ENCODE measurements at regions not wholly inside any gene's neighbourhood (a gene's known extent, or its start where the extent isn't known, plus 50 kb on each side); places are given as distances from the start of the nearest gene placed in this dataset.

DNA sequence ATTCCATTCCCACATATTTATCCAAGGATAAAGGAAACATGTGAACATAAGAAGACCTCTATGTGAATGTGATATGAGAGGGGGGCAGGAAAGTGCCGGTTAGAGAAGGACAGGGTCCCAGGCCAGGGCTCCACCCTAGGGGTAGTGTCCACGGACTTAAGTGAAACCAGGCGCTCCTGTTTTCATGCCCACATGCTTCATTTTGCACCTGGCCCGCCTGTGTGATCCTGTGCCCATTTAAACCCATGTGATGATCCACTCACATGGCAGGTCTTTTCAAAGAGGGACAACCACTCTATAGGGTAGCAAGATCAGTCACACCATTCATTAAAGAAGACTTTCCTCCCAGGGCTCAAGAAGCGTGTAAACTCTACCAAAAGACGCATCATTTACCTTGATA lies 865.3 kb upstream of the GJE1 start:
- Histone ChIP-seq H3K9me3 (no peaks in the 10 kb centered on the region), H3K4me1 (0 out of 2 replicates have a peak, but pooled peaks cover 4% of the 10 kb centered on the region), H3K27me3 (replicated peaks; ENCODE audit: control insufficient read depth, insufficient read depth, low read length) (no peaks in the 10 kb centered on the region), H3K4me3 (ENCODE audit: low read depth, low read length) (no peak overlapping the region), H3K36me3 (ENCODE audit: control insufficient read depth, insufficient read depth, low read length) (no peaks in the 10 kb centered on the region)
- Mint-ChIP-seq H3K27me3 (ENCODE audit: insufficient read depth, unreplicated experiment) (no peaks in the 10 kb centered on the region), H3K27ac (ENCODE audit: unreplicated experiment) (no peak overlapping the region), H3K36me3 (ENCODE audit: insufficient read depth, unreplicated experiment) (no peaks in the 10 kb centered on the region), H3K9me3 (ENCODE audit: unreplicated experiment) (no peaks in the 10 kb centered on the region), H3K4me3 (ENCODE audit: unreplicated experiment) (no peak overlapping the region), H3K4me1 (ENCODE audit: low read depth, unreplicated experiment) (peaks cover 6% of the 10 kb centered on the region)
- ChIA-PET CTCF (no interaction called here), POLR2A (no interaction called here)
- no peak for DNase-seq
- intact Hi-C loops (cut with micrococcal nuclease; ENCODE audit: unreplicated experiment): no loop called here
- TF ChIP-seq, protein P1, sequence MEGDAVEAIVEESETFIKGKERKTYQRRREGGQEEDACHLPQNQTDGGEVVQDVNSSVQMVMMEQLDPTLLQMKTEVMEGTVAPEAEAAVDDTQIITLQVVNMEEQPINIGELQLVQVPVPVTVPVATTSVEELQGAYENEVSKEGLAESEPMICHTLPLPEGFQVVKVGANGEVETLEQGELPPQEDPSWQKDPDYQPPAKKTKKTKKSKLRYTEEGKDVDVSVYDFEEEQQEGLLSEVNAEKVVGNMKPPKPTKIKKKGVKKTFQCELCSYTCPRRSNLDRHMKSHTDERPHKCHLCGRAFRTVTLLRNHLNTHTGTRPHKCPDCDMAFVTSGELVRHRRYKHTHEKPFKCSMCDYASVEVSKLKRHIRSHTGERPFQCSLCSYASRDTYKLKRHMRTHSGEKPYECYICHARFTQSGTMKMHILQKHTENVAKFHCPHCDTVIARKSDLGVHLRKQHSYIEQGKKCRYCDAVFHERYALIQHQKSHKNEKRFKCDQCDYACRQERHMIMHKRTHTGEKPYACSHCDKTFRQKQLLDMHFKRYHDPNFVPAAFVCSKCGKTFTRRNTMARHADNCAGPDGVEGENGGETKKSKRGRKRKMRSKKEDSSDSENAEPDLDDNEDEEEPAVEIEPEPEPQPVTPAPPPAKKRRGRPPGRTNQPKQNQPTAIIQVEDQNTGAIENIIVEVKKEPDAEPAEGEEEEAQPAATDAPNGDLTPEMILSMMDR (IDR thresholded peaks at IDR 0.05; ENCODE audit: insufficient read depth in 1 of 2, low read depth in 1 of 2, low read length in 1 of 2, severe bottlenecking in 1 of 2, unreplicated experiment in 1 of 2): no peak
- BruUV-seq (replicated peaks): no TSS peak

- POLR2A ChIA-PET: no interaction called here
- BruUV-seq (replicated peaks): no TSS peak
- intact Hi-C loops (cut with micrococcal nuclease; ENCODE audit: unreplicated experiment): no loop called here
Observed at GRCh38 chr6:141265756-141266623, 866.7 kb upstream of the GJE1 start.

GRCh38 chr6:141264101-141264500 lies 868.6 kb upstream of the GJE1 start:
- DNase-seq: no peak
- TF ChIP-seq, protein P1 (IDR thresholded peaks at IDR 0.05; ENCODE audit: insufficient read depth in 1 of 2, low read depth in 1 of 2, low read length in 1 of 2, severe bottlenecking in 1 of 2, unreplicated experiment in 1 of 2): no peak
- Histone ChIP-seq H3K27me3 (replicated peaks; ENCODE audit: control insufficient read depth, insufficient read depth, low read length) (no peaks in the 10 kb centered on the region), H3K4me3 (ENCODE audit: low read depth, low read length) (no peak overlapping the region), H3K36me3 (ENCODE audit: control insufficient read depth, insufficient read depth, low read length) (no peaks in the 10 kb centered on the region), H3K4me1 (0 out of 2 replicates have a peak, but pooled peaks cover 4% of the 10 kb centered on the region), H3K9me3 (no peaks in the 10 kb centered on the region)
- ChIA-PET POLR2A (no interaction called here), CTCF (no interaction called here)
- intact Hi-C loops (cut with micrococcal nuclease; ENCODE audit: unreplicated experiment): no loop called here
- BruUV-seq (replicated peaks): no TSS peak
- peaks cover 6% of the 10 kb centered on the region for H3K4me1 Mint-ChIP-seq (ENCODE audit: low read depth, unreplicated experiment)
- H3K4me3 Mint-ChIP-seq (ENCODE audit: unreplicated experiment): no peak overlapping the region
- no peaks in the 10 kb centered on the region for H3K27me3 Mint-ChIP-seq (ENCODE audit: insufficient read depth, unreplicated experiment)
- no peaks in the 10 kb centered on the region for H3K36me3 Mint-ChIP-seq (ENCODE audit: insufficient read depth, unreplicated experiment)
- H3K9me3 Mint-ChIP-seq (ENCODE audit: unreplicated experiment): no peaks in the 10 kb centered on the region
- H3K27ac Mint-ChIP-seq (ENCODE audit: unreplicated experiment): no peak overlapping the region

More at GRCh38 chr6:141265756-141266623, 866.7 kb upstream of the GJE1 start:
- H3K4me1 Mint-ChIP-seq (ENCODE audit: low read depth, unreplicated experiment): peaks cover 6% of the 10 kb centered on the region
- CTCF ChIA-PET: no interaction called here
- Histone ChIP-seq H3K4me1 (0 out of 2 replicates have a peak, but pooled peaks cover 4% of the 10 kb centered on the region), H3K27me3 (replicated peaks; ENCODE audit: control insufficient read depth, insufficient read depth, low read length) (no peaks in the 10 kb centered on the region), H3K36me3 (ENCODE audit: control insufficient read depth, insufficient read depth, low read length) (no peaks in the 10 kb centered on the region), H3K4me3 (ENCODE audit: low read depth, low read length) (no peak overlapping the region), H3K9me3 (no peaks in the 10 kb centered on the region)
- H3K36me3 Mint-ChIP-seq (ENCODE audit: insufficient read depth, unreplicated experiment): no peaks in the 10 kb centered on the region
- no peak overlapping the region for H3K4me3 Mint-ChIP-seq (ENCODE audit: unreplicated experiment)
- no peak overlapping the region for H3K27ac Mint-ChIP-seq (ENCODE audit: unreplicated experiment)
- TF ChIP-seq, protein P1 (IDR thresholded peaks at IDR 0.05; ENCODE audit: insufficient read depth in 1 of 2, low read depth in 1 of 2, low read length in 1 of 2, severe bottlenecking in 1 of 2, unreplicated experiment in 1 of 2): no peak
- no peak for DNase-seq
- no peaks in the 10 kb centered on the region for H3K27me3 Mint-ChIP-seq (ENCODE audit: insufficient read depth, unreplicated experiment)
- no peaks in the 10 kb centered on the region for H3K9me3 Mint-ChIP-seq (ENCODE audit: unreplicated experiment)
